Tibial nerve (tissue), 3 donors: ENCODE measurements at regions not wholly inside any gene's neighbourhood (a gene's known extent, or its start where the extent isn't known, plus 50 kb on each side); places are given as distances from the start of the nearest gene placed in this dataset.

Experiments used
- POLR2A ChIP-seq, 2 donors: fragments of 450-650 bp; IDR thresholded peaks; one replicate each; pipeline ENCODE4 v1.6.1; 2017; ENCODE audit warnings: antibody characterized with exemption in 2 of 2, mild to moderate bottlenecking in 2 of 2, moderate library complexity in 2 of 2
- TF ChIP-seq, protein P1 (sequence below), 5 experiments: fragments of 200-600 bp in 3 of 5; fragments of 450-650 bp in 2 of 5; sonication (generic) in 3 of 5; IDR thresholded peaks; one replicate each; pipeline ENCODE4 v1.5.1; 2016 to 2019; ENCODE audit warnings: antibody characterized with exemption in 5 of 5, mild to moderate bottlenecking in 3 of 5, moderate library complexity in 2 of 5

DNA sequence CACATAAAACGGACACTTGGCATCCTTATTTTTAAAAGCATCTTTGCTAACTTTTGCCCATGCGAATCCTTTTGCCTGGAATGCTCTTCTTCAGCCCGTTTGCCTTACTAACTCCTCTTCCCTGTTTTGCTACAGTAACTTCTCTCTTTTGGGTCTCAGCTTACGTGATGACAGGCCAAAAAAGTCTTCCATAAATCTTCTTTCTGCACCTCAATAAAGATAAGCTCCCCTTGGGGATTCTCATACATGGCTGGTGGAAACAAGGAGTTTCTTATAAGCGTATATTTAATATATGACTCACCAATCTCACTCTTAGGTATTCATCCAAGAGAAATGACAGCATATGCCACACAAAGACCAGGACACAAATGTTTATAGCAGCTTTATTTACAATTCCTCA is 192.7 kb downstream of the RCHY1 start:
- TF ChIP-seq, protein P1, sequence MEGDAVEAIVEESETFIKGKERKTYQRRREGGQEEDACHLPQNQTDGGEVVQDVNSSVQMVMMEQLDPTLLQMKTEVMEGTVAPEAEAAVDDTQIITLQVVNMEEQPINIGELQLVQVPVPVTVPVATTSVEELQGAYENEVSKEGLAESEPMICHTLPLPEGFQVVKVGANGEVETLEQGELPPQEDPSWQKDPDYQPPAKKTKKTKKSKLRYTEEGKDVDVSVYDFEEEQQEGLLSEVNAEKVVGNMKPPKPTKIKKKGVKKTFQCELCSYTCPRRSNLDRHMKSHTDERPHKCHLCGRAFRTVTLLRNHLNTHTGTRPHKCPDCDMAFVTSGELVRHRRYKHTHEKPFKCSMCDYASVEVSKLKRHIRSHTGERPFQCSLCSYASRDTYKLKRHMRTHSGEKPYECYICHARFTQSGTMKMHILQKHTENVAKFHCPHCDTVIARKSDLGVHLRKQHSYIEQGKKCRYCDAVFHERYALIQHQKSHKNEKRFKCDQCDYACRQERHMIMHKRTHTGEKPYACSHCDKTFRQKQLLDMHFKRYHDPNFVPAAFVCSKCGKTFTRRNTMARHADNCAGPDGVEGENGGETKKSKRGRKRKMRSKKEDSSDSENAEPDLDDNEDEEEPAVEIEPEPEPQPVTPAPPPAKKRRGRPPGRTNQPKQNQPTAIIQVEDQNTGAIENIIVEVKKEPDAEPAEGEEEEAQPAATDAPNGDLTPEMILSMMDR (IDR thresholded peaks at IDR 0.05), result no peak
- no peak for TF ChIP-seq POLR2A (IDR thresholded peaks at IDR 0.05)
